ENCODE measurements at regions not wholly inside any gene's neighbourhood (a gene's known extent, or its start where the extent isn't known, plus 50 kb on each side); places are given as distances from the start of the nearest gene placed in this dataset.

GRCh38 chr21:20463362-20463761, 534.8 kb upstream of the NCAM2 start:
- BruUV-seq (replicated peaks): no TSS peak
- no peaks in the 10 kb centered on the region for H4K20me1 ChIP-seq (ENCODE audit: insufficient read depth)
- intact Hi-C loops (cut with micrococcal nuclease): no loop called here
- RAD21 ChIA-PET (ENCODE audit: low non-redundant PET in 1 of 2, low total read pairs in 2 of 2, uncharacterized antibody in 2 of 2, unreplicated experiment in 2 of 2): no interaction called here
- no peak overlapping the region for H3K27ac ChIP-seq (ENCODE audit: low read depth, low read length)
- ATAC-seq: no peak
- peaks cover 0 to 17% of the 10 kb centered on the region in 2 experiments; a peak in 2 of 4 replicates for H3K9me3 ChIP-seq (ENCODE audit: control insufficient read depth in 1 of 2, insufficient read depth in 1 of 2, low read depth in 1 of 2, low read length in 2 of 2)
- DNase-seq (ENCODE audit: low read depth, low spot score): no peak
- POLR2A ChIA-PET: no interaction called here
- H2AFZ ChIP-seq (ENCODE audit: low read depth, low read length, poor library complexity, severe bottlenecking): no peak overlapping the region
- no peak overlapping the region for H3K4me3 ChIP-seq (replicated peaks in 1 of 2; ENCODE audit: low read depth in 1 of 2, low read length in 2 of 2)
- no peak for TF ChIP-seq CBX3 (IDR thresholded peaks at IDR 0.05; ENCODE audit: low read depth)
- TF ChIP-seq ZBTB33 (IDR thresholded peaks at IDR 0.05; ENCODE audit: extremely low read depth, insufficient replicate concordance, low read length): no peak
- TF ChIP-seq YY1 (IDR thresholded peaks at IDR 0.05; ENCODE audit: extremely low read depth, insufficient replicate concordance, low read depth, low read length): no peak
- TF ChIP-seq ELF1 (IDR thresholded peaks at IDR 0.05; ENCODE audit: borderline replicate concordance, low read depth): no peak
- TF ChIP-seq JUND (IDR thresholded peaks at IDR 0.05): no peak
- no peak for TF ChIP-seq SRF (IDR thresholded peaks at IDR 0.05; ENCODE audit: low read depth)
- TF ChIP-seq EGR1 (IDR thresholded peaks at IDR 0.05; ENCODE audit: low read depth): no peak
- no peak for TF ChIP-seq REST (IDR thresholded peaks at IDR 0.05; ENCODE audit: low read depth)
- TF ChIP-seq SIN3A (IDR thresholded peaks at IDR 0.05; ENCODE audit: low read depth): no peak
- TF ChIP-seq POLR2AphosphoS5 (IDR thresholded peaks at IDR 0.05; ENCODE audit: low read depth, low read length): no peak
- no peak for TF ChIP-seq SP1 (IDR thresholded peaks at IDR 0.05; ENCODE audit: low read depth)
- TF ChIP-seq EZH2phosphoT487 (IDR thresholded peaks at IDR 0.05; ENCODE audit: borderline replicate concordance): no peak
- H3K4me2 ChIP-seq (ENCODE audit: low read length): no peak overlapping the region
- no peaks in the 10 kb centered on the region for H3K79me2 ChIP-seq (ENCODE audit: insufficient read depth, low read length)
- H3K9ac ChIP-seq (ENCODE audit: low read length): no peak overlapping the region
- CTCF ChIA-PET: no interaction called here
- no peaks in the 10 kb centered on the region for H3K27me3 ChIP-seq (ENCODE audit: insufficient read depth, low read length)
- no peaks in the 10 kb centered on the region for H3K4me1 ChIP-seq (ENCODE audit: control insufficient read depth in 1 of 2, insufficient read depth in 2 of 2, low read length in 2 of 2)
- H3K36me3 ChIP-seq (ENCODE audit: control insufficient read depth in 1 of 2, insufficient read depth in 2 of 2, low read length in 2 of 2): no peaks in the 10 kb centered on the region
- H3K9me2 ChIP-seq (ENCODE audit: insufficient read depth): no peaks in the 10 kb centered on the region

Data from HCT116 (cell line).